HEK293T (cell line): ENCODE measurements at regions not wholly inside any gene's neighbourhood (a gene's known extent, or its start where the extent isn't known, plus 50 kb on each side); places are given as distances from the start of the nearest gene placed in this dataset.

Experiments
- CTCF ChIA-PET: fragments of 350-600 bp; formaldehyde crosslinking; extraction: SDS; loops from one replicate; lab custom pipeline; 2021; ENCODE audit warnings: antibody characterized with exemption, inconsistent platforms; lab: Yijun Ruan, JAX
- POLR2A ChIA-PET: fragments of 350-600 bp; formaldehyde crosslinking; extraction: SDS; loops from one replicate; lab custom pipeline; 2020; ENCODE audit warnings: antibody characterized with exemption, inconsistent platforms; lab: Yijun Ruan, JAX
- DNase-seq: peaks from one replicate; pipeline ENCODE4 v3.0.0; 2012; ENCODE audit warnings: mixed read lengths; ENCODE audit errors: extremely low spot score
- ARNT ChIP-seq: fragments of 450-650 bp; IDR thresholded peaks from 2 replicates; pipeline ENCODE4 v1.6.1; 2017; ENCODE audit warnings: mild to moderate bottlenecking
- BHLHE40 ChIP-seq: fragments of 450-650 bp; IDR thresholded peaks from 2 replicates; pipeline ENCODE4 v1.6.1; 2016; ENCODE audit warnings: mild to moderate bottlenecking, moderate library complexity, borderline replicate concordance
- CTBP1 ChIP-seq: fragments of 450-650 bp; IDR thresholded peaks from 2 replicates; pipeline ENCODE4 v1.6.1; 2016; ENCODE audit warnings: borderline replicate concordance
- ELF4 ChIP-seq: fragments of 450-650 bp; IDR thresholded peaks from 2 replicates; pipeline ENCODE4 v1.6.1; 2017; ENCODE audit warnings: antibody characterized with exemption
- FOXA1 ChIP-seq: fragments of 450-650 bp; IDR thresholded peaks from 2 replicates; pipeline ENCODE4 v1.6.1; 2016; ENCODE audit warnings: mild to moderate bottlenecking
- FOXK2 ChIP-seq: fragments of 450-650 bp; IDR thresholded peaks from 2 replicates; pipeline ENCODE4 v1.6.1; 2016; ENCODE audit warnings: mild to moderate bottlenecking
- FOXM1 ChIP-seq: fragments of 450-650 bp; IDR thresholded peaks from 2 replicates; pipeline ENCODE4 v1.6.1; 2017; ENCODE audit warnings: mild to moderate bottlenecking, borderline replicate concordance
- HDGF ChIP-seq: fragments of 450-650 bp; IDR thresholded peaks from 2 replicates; pipeline ENCODE4 v1.6.1; 2017; ENCODE audit warnings: antibody characterized with exemption, borderline replicate concordance
- L3MBTL2 ChIP-seq: fragments of 450-650 bp; conservative IDR thresholded peaks from 2 replicates; pipeline ENCODE4 v1.6.1; 2016; ENCODE audit warnings: mild to moderate bottlenecking
- LEF1 ChIP-seq: fragments of 450-650 bp; IDR thresholded peaks from 2 replicates; pipeline ENCODE4 v1.6.1; 2017; ENCODE audit warnings: mild to moderate bottlenecking, borderline replicate concordance
- NFRKB ChIP-seq: fragments of 450-650 bp; IDR thresholded peaks from 2 replicates; pipeline ENCODE4 v1.6.1; 2016; ENCODE audit warnings: mild to moderate bottlenecking, moderate library complexity
- SP1 ChIP-seq: fragments of 450-650 bp; IDR thresholded peaks from 2 replicates; pipeline ENCODE4 v1.6.1; 2017
- SUZ12 ChIP-seq: fragments of 450-650 bp; IDR thresholded peaks from 2 replicates; pipeline ENCODE4 v1.6.1; 2016; ENCODE audit warnings: mild to moderate bottlenecking
- TARDBP ChIP-seq: fragments of 450-650 bp; IDR thresholded peaks from 2 replicates; pipeline ENCODE4 v1.6.1; 2016
- ZNF384 ChIP-seq: fragments of 450-650 bp; IDR thresholded peaks from 2 replicates; pipeline ENCODE4 v1.6.1; 2016
- TF ChIP-seq, protein P1 (sequence below): fragments of 450-650 bp; IDR thresholded peaks from 2 replicates; pipeline ENCODE4 v1.6.1; 2016

GRCh38 chr5:77569409-77569808 is 69.1 kb downstream of the OTP start:
- ChIA-PET CTCF (no interaction called here), POLR2A (no interaction called here)
- no peak for TF ChIP-seq CTBP1
- TF ChIP-seq ZNF384, result no peak
- no peak for TF ChIP-seq LEF1
- no peak for TF ChIP-seq NFRKB
- no peak for TF ChIP-seq FOXM1
- TF ChIP-seq SP1, result no peak
- no peak for TF ChIP-seq FOXA1
- TF ChIP-seq FOXK2, result no peak
- no peak for TF ChIP-seq HDGF
- TF ChIP-seq, protein P1, sequence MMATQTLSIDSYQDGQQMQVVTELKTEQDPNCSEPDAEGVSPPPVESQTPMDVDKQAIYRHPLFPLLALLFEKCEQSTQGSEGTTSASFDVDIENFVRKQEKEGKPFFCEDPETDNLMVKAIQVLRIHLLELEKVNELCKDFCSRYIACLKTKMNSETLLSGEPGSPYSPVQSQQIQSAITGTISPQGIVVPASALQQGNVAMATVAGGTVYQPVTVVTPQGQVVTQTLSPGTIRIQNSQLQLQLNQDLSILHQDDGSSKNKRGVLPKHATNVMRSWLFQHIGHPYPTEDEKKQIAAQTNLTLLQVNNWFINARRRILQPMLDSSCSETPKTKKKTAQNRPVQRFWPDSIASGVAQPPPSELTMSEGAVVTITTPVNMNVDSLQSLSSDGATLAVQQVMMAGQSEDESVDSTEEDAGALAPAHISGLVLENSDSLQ, result no peak
- no peak for TF ChIP-seq TARDBP
- no peak for TF ChIP-seq ELF4
- no peak for TF ChIP-seq L3MBTL2
- TF ChIP-seq BHLHE40, result no peak
- TF ChIP-seq ARNT, result no peak
- no peak for TF ChIP-seq SUZ12
- no peak for DNase-seq

DNA sequence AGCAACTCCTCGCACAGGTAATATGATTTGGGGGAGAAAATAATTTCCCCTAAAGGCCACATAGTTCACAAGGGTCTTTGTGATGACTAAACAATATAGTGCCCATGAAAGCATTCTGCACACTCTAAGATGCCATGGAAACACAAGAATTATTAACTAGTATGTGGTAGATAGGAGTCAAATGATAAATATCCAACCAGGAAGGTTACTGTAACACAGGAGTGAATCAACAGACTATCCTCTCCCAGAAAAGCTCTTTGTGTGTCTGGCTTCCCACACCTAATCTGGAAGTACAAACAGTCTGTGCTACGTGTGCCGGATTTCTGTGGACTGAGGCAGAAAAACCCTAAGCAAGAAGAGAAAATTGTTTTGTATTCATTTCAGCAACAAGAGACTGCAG is 70.0 kb downstream of the OTP start:
- POLR2A ChIA-PET, result no interaction called here
- TF ChIP-seq HDGF, result no peak
- TF ChIP-seq BHLHE40, result no peak
- TF ChIP-seq, protein P1, result no peak
- TF ChIP-seq NFRKB, result no peak
- CTCF ChIA-PET, result no interaction called here
- no peak for DNase-seq

GRCh38 chr5:77568082-77568481 is 70.4 kb downstream of the OTP start:
- POLR2A ChIA-PET, result no interaction called here
- no peak for DNase-seq
- CTCF ChIA-PET, result no interaction called here
- TF ChIP-seq LEF1 (no peak), SP1 (no peak), L3MBTL2 (no peak), TARDBP (no peak), ZNF384 (no peak), SUZ12 (no peak), ELF4 (no peak), BHLHE40 (no peak), ARNT (no peak), FOXK2 (no peak), CTBP1 (no peak), NFRKB (no peak), FOXM1 (no peak), FOXA1 (no peak)
- TF ChIP-seq, protein P1, result no peak

DNA sequence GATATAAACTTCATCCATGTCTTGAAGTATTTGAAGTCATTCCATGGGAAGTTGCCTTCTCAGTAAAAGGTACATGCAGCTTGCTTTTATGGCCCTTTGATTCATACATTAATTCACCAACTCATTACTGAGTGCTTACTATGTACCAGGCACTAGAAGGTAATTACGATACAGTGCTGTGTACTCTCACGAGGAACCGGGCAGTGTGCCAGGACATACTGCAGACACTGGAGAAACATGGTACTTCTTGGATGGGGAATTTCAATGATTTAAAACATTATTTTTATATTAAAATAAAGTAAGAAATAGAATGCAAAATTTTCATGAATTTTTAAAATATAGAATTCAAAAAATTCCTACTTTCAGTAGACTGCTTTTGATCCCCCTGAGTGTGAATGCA is 71.4 kb upstream of the WDR41 start:
- TF ChIP-seq, protein P1, result no peak
- TF ChIP-seq LEF1, result no peak
- no peak for TF ChIP-seq FOXK2
- TF ChIP-seq NFRKB, result no peak
- no peak for TF ChIP-seq CTBP1
- TF ChIP-seq ZNF384, result no peak
- no peak for TF ChIP-seq BHLHE40
- no peak for TF ChIP-seq ARNT
- TF ChIP-seq HDGF, result no peak
- TF ChIP-seq SP1, result no peak
- no peak for TF ChIP-seq L3MBTL2
- no peak for TF ChIP-seq ELF4
- TF ChIP-seq FOXA1, result no peak
- TF ChIP-seq FOXM1, result no peak
- TF ChIP-seq SUZ12, result no peak
- CTCF ChIA-PET, result no interaction called here
- POLR2A ChIA-PET, result no interaction called here
- DNase-seq, result no peak

DNA sequence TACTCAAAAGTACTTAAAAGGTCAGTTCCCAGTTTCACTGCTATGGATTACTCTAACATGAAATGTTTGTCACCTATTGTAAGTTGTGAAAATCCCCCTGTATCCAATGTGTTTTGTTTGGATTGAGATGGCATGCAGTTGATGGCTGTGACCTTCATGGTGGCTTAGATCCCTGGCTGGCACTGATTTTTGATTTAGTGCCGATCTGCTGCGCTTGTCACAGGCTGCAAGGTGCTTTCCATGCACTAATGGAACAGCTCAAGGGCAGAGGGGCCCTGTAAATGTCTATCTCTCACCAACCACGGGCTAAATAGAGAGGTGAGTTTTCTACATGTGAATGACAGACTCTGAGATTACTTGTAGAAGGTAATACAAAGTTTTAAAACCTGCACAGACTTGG is 69.8 kb upstream of the WDR41 start:
- DNase-seq, result no peak
- TF ChIP-seq, protein P1, result peak; percentile 38; the same call in 1 of the 2 replicates
- no peak for TF ChIP-seq ELF4
- ChIA-PET POLR2A (no interaction called here), CTCF (interaction anchor here (1.8 kb wide), 1 partner anchor 69 kb away, joined by 7 read pairs; no protein-coding TSS in a partner anchor)
